GM23338 (cell line): ENCODE measurements at regions not wholly inside any gene's neighbourhood (a gene's known extent, or its start where the extent isn't known, plus 50 kb on each side); places are given as distances from the start of the nearest gene placed in this dataset.

ENCODE experiments used
- ATAC-seq: fragments of 200-7000 bp; cut with Tn5 transposase; 3 replicates; pipeline ENCODE4 v1.9.1; 2020
- DNase-seq: peaks from one replicate; pipeline ENCODE4 v3.0.0-alpha.2; 2015; ENCODE audit warnings: low spot score
- H2AFZ ChIP-seq: fragments of 200-600 bp; sonication (generic); 2 replicates; pipeline ENCODE4 v1.8.0; 2016; ENCODE audit warnings: antibody characterized with exemption, mild to moderate bottlenecking, moderate library complexity
- H3F3A ChIP-seq: fragments of 200-600 bp; sonication (generic); replicated peaks from 2 replicates; pipeline ENCODE4 v1.8.0; 2017; ENCODE audit warnings: antibody characterized with exemption, mixed run types, low read depth
- H3K27ac ChIP-seq: fragments of 200-600 bp; sonication (generic); 2 replicates; pipeline ENCODE4 v1.6.1; 2016; ENCODE audit warnings: low read depth
- H3K27me3 ChIP-seq: fragments of 200-600 bp; sonication (generic); 2 replicates; pipeline ENCODE4 v1.8.0; 2016; ENCODE audit warnings: mild to moderate bottlenecking, mixed run types, moderate library complexity; ENCODE audit not compliant: insufficient read depth
- H3K36me3 ChIP-seq: fragments of 200-600 bp; sonication (generic); 2 replicates; pipeline ENCODE4 v1.8.0; 2016; ENCODE audit warnings: mild to moderate bottlenecking; ENCODE audit not compliant: insufficient read depth
- H3K4me1 ChIP-seq: fragments of 200-600 bp; sonication (generic); 2 replicates; pipeline ENCODE4 v1.8.0; 2016; ENCODE audit warnings: mild to moderate bottlenecking, moderate library complexity; ENCODE audit not compliant: insufficient read depth
- H3K4me2 ChIP-seq: fragments of 200-600 bp; sonication (generic); 2 replicates; pipeline ENCODE4 v1.7.1; 2017; ENCODE audit warnings: mixed run types
- H3K4me3 ChIP-seq: fragments of 200-600 bp; sonication (generic); 2 replicates; pipeline ENCODE4 v1.6.1; 2016; ENCODE audit warnings: mixed run types
- H3K79me2 ChIP-seq: fragments of 200-600 bp; sonication (generic); replicated peaks from 2 replicates; pipeline ENCODE4 v1.8.0; 2017; ENCODE audit warnings: mild to moderate bottlenecking; ENCODE audit not compliant: insufficient read depth
- H3K9me2 ChIP-seq: fragments of 200-600 bp; sonication (generic); 2 replicates; pipeline ENCODE4 v1.8.0; 2017; ENCODE audit not compliant: insufficient read depth
- H4K20me1 ChIP-seq: fragments of 200-600 bp; sonication (generic); replicated peaks from 2 replicates; pipeline ENCODE4 v1.8.0; 2017; ENCODE audit warnings: mild to moderate bottlenecking; ENCODE audit not compliant: insufficient read depth
- H3K27ac Mint-ChIP-seq: 2 replicates; pipeline ENCODE4 v1.8.0; 2020; ENCODE audit warnings: inconsistent platforms, mild to moderate bottlenecking, moderate library complexity, mixed read lengths
- H3K27me3 Mint-ChIP-seq: 3 replicates; pipeline ENCODE4 v1.8.0; 2022; ENCODE audit warnings: low read depth, mild to moderate bottlenecking, moderate library complexity, mixed read lengths, inconsistent platforms; ENCODE audit not compliant: insufficient read depth, poor library complexity
- H3K36me3 Mint-ChIP-seq: 3 replicates; pipeline ENCODE4 v1.8.0; 2021; ENCODE audit warnings: low read depth, mild to moderate bottlenecking, inconsistent platforms, moderate library complexity, mixed read lengths
- H3K4me1 Mint-ChIP-seq: 3 replicates; pipeline ENCODE4 v1.8.0; 2020; ENCODE audit warnings: mild to moderate bottlenecking, inconsistent platforms, mixed read lengths
- H3K4me3 Mint-ChIP-seq: 3 replicates; pipeline ENCODE4 v1.8.0; 2021; ENCODE audit warnings: moderate library complexity, mild to moderate bottlenecking, inconsistent platforms, mixed read lengths
- H3K9me3 Mint-ChIP-seq: 3 replicates; pipeline ENCODE4 v1.8.0; 2020; ENCODE audit warnings: moderate library complexity, mild to moderate bottlenecking, inconsistent platforms, mixed read lengths
- CREB1 ChIP-seq: fragments of 250-450 bp; sonication (Bioruptor Pico); IDR thresholded peaks from 2 replicates; pipeline ENCODE4 v1.5.0; 2020; ENCODE audit warnings: low read depth, mild to moderate bottlenecking, moderate library complexity
- CTCF ChIP-seq, 2 experiments: fragments of 200-600 bp in 1 of 2; sonication (generic) in 1 of 2; conservative IDR thresholded peaks; 2 replicates each; pipeline versions ENCODE4 v1.5.1 to v1.6.1; 2016 to 2017; ENCODE audit warnings: antibody characterized with exemption in 2 of 2, low read depth in 2 of 2, mild to moderate bottlenecking in 2 of 2, moderate library complexity in 1 of 2
- ETS1 ChIP-seq: IDR thresholded peaks from 2 replicates; pipeline ENCODE4 v1.6.1; 2016; ENCODE audit warnings: antibody characterized with exemption
- EZH2 ChIP-seq: fragments of 200-600 bp; sonication (generic); IDR thresholded peaks from one replicate; pipeline ENCODE4 v1.8.0; 2017; ENCODE audit warnings: antibody characterized with exemption, mild to moderate bottlenecking, low read depth; ENCODE audit not compliant: unreplicated experiment
- EZH2phosphoT487 ChIP-seq: fragments of 200-600 bp; sonication (generic); IDR thresholded peaks from one replicate; pipeline ENCODE4 v1.8.1; 2018; ENCODE audit warnings: antibody characterized with exemption; ENCODE audit not compliant: unreplicated experiment
- JUNB ChIP-seq: IDR thresholded peaks from one replicate; pipeline ENCODE4 v1.6.1; 2016; ENCODE audit warnings: antibody characterized with exemption; ENCODE audit not compliant: unreplicated experiment
- NANOG ChIP-seq: IDR thresholded peaks from 2 replicates; pipeline ENCODE4 v1.6.1; 2016; ENCODE audit warnings: antibody characterized with exemption, borderline replicate concordance
- STAT1 ChIP-seq: IDR thresholded peaks from one replicate; pipeline ENCODE4 v1.6.1; 2016; ENCODE audit warnings: antibody characterized with exemption; ENCODE audit not compliant: unreplicated experiment
- ZNF114 ChIP-seq: fragments of 250-450 bp; sonication (Bioruptor Pico); IDR thresholded peaks from 2 replicates; pipeline ENCODE4 v1.5.0; 2020; ENCODE audit warnings: mild to moderate bottlenecking, moderate library complexity
- ZNF462 ChIP-seq: fragments of 250-450 bp; sonication (Bioruptor Pico); IDR thresholded peaks from 2 replicates; pipeline ENCODE4 v1.5.0; 2020; ENCODE audit warnings: mild to moderate bottlenecking, moderate library complexity

- H3K4me1 Mint-ChIP-seq = no peaks in the 10 kb centered on the region
- Histone ChIP-seq H2AFZ (no peak overlapping the region), H3K36me3 (no peaks in the 10 kb centered on the region), H3F3A (no peaks in the 10 kb centered on the region), H3K79me2 (no peaks in the 10 kb centered on the region), H3K4me1 (no peaks in the 10 kb centered on the region), H3K4me2 (no peak overlapping the region), H3K9me2 (no peaks in the 10 kb centered on the region), H3K27ac (no peak overlapping the region), H3K4me3 (no peak overlapping the region), H3K27me3 (no peaks in the 10 kb centered on the region), H4K20me1 (no peaks in the 10 kb centered on the region)
- ATAC-seq (no peak), DNase-seq (no peak)
- TF ChIP-seq CTCF (conservative IDR thresholded peaks at IDR 0.05; ENCODE audit: low read depth in 2 of 2) = no peak
- no peak for TF ChIP-seq STAT1
- no peak for TF ChIP-seq CREB1
- TF ChIP-seq ZNF114 (CRISPR knock-in tag) = no peak
- no peak for TF ChIP-seq EZH2phosphoT487
- no peak for TF ChIP-seq ETS1
- no peak for TF ChIP-seq NANOG
- H3K36me3 Mint-ChIP-seq = no peaks in the 10 kb centered on the region
- H3K27ac Mint-ChIP-seq = no peak overlapping the region
- H3K4me3 Mint-ChIP-seq = no peak overlapping the region
- H3K9me3 Mint-ChIP-seq = no peaks in the 10 kb centered on the region
- no peaks in the 10 kb centered on the region for H3K27me3 Mint-ChIP-seq
Observed at GRCh38 chr3:76864355-76864754, 175.5 kb upstream of the ROBO2 start.

- Histone ChIP-seq H3K4me2 (no peak overlapping the region), H3K79me2 (no peaks in the 10 kb centered on the region), H3F3A (no peaks in the 10 kb centered on the region), H3K4me1 (no peaks in the 10 kb centered on the region), H3K36me3 (no peaks in the 10 kb centered on the region), H3K4me3 (no peak overlapping the region), H2AFZ (no peak overlapping the region), H3K27ac (no peak overlapping the region), H4K20me1 (no peaks in the 10 kb centered on the region), H3K27me3 (no peaks in the 10 kb centered on the region), H3K9me2 (no peaks in the 10 kb centered on the region)
- H3K9me3 Mint-ChIP-seq = no peaks in the 10 kb centered on the region
- H3K4me3 Mint-ChIP-seq = no peak overlapping the region
- no peak overlapping the region for H3K27ac Mint-ChIP-seq
- no peaks in the 10 kb centered on the region for H3K4me1 Mint-ChIP-seq
- H3K36me3 Mint-ChIP-seq = no peaks in the 10 kb centered on the region
- ATAC-seq = no peak
- no peaks in the 10 kb centered on the region for H3K27me3 Mint-ChIP-seq
- no peak for DNase-seq
- no peak for TF ChIP-seq ETS1
- no peak for TF ChIP-seq JUNB
- no peak for TF ChIP-seq ZNF462 (CRISPR knock-in tag)
- no peak for TF ChIP-seq EZH2phosphoT487
- TF ChIP-seq NANOG = no peak
- no peak for TF ChIP-seq STAT1
- no peak for TF ChIP-seq EZH2
Observed at GRCh38 chr3:76866729-76867408, 173.0 kb upstream of the ROBO2 start.
